H4 (cell line): ENCODE measurements at regions not wholly inside any gene's neighbourhood (a gene's known extent, or its start where the extent isn't known, plus 50 kb on each side); places are given as distances from the start of the nearest gene placed in this dataset.

Experiments
- DNase-seq: peaks from one replicate; pipeline ENCODE4 v3.0.0-alpha.2; 2015; ENCODE audit warnings: low spot score

DNA sequence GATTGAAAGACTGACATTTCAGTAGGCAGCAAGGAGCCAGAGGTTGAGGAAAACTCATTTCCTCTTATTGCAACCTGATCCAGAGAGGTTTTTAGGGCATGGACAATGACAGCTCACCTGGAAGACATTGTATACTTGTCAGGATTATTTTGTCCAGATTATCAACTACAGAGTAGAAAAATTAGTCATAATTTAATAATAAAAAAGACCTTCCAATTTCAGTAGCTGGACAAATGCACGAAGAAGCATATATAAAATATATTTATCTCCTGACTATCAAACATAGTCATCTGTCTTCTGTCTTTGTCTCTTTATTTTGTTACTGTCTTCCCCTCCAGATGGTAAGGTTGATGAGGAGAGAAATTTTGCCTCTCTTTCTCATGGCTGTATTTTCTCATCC lies 330.6 kb upstream of the RAG2 start:
- no peak for DNase-seq

DNA sequence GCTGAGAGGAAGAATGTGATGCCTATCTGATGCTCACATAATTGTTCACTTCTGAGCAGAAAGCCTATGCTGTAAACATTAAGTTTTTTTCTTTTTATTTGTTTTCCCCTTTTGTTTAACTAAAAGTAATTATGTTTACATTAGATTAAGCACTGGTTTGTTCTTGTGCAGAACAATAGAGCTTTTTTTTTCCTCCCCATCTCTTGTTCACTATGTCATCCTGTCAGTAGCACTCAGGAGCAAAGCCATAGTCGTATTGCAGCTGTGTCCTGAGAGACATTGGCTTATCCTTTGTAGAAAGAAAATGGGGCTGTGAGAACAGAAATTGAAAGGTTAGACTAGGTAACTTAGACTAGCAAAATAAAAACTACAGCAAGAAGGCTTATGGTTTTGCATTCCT lies 301.8 kb upstream of the RAG2 start:
- DNase-seq = no peak

DNA sequence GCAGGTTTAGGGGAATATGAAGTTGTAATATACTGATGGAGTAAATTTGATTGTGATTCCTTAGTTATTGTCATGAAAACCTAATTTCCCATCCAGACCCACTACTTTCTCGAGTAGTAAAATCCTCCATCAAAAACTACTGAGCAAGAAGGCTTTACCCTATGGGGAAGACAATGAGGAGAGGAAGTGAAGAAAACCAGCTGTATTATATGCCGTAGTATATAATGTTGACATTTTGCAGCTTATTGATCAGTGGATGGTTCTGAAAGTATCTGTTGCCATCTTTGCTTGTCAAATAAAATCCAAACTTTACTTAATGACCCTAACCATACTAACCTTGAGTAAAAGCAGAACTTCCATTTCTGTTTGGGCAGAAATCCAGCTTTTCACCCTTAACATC lies 292.8 kb upstream of the RAG2 start:
- DNase-seq = no peak

DNA sequence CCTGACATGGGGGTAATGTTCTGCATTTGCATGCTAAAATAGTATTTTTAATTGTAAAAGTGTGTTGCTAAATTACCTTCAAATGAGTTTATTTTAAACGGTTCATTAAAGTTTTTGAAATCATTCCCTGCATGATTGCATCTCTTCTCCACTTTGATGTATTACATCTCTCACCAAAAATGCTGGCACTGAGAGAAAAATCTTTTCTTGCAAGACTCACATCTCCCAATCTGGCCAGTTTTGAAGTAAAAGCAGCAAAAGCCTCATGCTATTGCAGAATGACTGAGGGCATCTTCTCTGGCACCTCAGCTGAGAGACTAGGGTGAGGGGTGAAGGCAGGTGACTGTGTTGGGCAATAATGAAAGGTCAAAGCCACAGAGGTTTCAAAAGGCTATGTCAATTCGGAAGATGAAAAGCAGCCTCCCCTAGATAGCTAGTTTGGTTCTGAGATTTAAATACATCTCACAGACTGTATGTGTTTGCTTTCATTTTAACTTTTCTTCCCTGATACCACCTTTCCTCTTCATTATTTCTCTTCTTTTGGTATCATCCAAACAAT lies 292.2 kb upstream of the RAG2 start:
- no peak for DNase-seq

DNA sequence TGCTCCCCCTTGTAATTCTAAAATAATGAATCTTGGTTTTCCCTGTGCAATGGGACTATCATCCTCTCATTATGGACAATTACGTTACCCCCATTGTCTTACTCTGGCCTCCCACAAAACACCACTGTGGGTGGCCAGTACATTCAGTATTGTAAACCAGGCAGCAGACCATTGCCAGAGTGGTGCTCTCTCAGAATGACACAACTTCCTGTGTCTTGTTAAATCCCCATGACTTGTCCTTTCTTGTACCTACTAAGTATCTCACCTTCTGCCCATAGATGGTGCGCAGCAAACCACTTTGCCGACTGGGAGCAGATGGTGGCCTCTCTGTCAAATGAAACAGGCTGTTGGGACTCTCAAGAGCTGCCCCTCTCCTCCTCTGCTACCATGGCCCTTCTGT lies 287.1 kb upstream of the RAG2 start:
- DNase-seq = no peak

DNA sequence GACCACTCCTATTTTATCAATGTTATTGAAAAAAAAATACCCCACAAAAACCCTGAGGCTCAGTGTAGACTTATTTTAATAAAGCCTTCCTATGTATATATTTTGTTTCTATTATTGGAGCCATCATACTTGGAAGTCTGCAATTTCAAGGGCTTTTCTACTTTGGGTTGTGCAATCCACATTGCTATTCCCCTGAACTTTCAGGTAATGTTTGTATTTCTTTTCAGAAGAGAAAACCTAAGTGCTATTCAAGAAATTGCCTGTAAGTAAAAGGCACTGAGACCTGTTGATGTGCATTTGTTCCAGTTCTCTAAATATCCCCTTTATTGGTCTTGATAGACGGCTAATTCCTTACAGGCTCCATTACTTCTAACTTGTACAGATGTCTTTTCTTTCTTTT lies 280.7 kb upstream of the RAG2 start:
- DNase-seq = no peak

DNA sequence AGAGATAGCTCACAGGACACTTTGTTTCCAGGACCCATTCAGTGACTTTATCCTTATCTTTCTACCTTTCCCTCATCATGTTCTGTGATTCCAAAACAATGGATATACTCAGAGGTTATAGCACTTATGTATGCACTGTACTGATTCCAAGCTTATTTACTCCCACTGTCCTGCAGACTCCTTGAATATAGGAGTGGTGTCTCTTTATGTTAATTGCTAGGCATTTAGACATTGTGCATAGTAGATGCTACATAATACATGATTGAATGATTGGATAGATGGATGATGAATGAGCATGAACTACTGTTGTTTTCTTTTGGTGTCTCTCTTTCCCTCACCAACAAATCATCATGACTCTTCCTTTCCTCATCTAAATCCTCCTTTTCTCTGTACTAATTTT lies 279.1 kb upstream of the RAG2 start:
- no peak for DNase-seq

DNA sequence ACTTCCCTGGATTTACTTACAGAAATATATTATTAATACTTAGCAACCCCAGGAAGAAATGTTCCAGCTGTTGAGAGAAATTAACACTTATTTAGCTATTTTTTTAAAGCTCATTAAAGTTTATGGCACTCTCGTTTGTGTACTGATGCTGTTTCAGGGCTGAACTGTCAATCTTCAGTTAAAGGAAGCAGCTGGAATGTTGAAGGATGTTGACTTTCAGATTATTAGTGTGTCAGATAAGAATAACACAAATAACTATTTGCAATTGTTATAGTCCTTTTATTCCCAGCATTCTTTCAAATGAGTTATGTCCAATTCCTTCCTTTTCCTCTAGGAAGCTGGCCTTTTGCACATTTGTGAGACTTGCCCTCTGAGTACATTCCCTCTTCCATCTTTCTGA lies 278.2 kb upstream of the RAG2 start:
- DNase-seq = no peak

DNA sequence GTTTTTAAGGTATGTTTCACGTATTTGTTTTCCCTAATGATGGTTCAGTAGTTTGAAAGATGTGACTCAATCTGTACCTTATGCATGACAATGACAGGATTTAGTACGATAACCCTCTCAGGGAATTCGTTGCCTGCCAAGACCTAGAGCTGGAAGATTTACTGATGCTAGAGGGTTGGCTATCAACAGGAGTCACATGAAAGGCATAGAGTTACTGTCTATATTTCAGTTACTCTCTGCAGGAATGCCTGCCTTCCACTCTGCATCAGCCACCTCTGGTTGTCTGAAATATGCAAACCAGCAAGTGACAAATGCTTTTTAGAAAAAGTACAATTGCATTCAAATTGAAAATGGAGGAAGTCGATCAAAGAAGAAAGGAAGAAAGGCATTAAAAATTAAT lies 276.3 kb upstream of the RAG2 start:
- DNase-seq = no peak

DNA sequence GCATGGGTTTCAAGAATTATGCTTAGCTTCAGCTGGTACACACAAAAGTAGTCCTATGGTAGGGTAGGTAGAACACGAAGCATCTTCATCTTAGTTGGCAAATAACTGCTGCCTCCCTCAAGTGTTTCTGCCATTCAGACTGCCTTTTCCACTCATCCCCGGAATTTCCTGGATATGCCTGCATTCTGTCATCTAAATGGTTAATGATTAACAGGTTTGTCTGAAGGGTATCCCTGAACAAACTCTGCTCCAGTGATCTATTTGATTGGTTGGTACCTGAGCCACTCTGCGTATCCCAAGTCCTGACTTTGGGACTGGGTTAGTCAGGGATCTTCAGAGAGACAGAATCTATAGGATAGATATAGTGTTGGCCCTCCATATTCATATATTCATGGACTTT lies 272.3 kb upstream of the RAG2 start:
- no peak for DNase-seq

DNA sequence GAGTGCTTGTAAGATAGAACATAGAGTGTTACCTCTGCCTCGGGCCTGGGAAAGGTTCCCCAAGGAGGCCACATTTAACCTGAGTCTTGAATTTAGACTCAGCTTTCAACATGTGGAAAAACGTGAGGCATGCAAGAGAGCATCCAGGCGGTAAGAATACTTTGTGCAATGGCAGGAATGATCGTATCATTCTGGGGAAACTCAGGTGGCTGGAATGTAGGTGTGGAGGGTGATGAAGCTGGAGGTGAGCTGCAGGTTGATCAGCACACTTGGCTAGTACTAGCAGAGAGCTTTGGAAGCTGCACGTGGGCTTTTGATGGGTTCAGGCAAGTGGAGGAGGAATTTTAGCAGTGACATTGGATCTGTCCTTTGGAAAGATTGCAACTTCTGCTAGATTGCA lies 270.3 kb upstream of the RAG2 start:
- no peak for DNase-seq

DNA sequence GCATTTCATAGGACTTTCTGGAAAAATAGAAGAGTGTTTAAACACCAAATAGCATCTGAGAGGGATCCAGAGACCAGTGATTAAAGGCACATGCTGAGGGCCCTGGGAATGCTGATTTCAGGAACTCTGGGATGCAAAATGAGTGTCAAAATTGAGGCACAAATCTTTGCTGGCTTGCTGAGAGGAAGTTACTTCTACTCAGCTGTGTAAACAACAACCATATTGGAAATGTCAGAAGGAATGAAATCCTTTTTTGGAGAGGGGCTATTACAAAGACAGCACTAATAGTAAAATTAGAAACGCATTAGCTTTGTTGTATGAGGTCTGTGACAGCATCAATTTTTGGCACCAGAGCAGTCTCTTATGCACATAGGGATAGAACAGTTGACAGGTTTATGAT lies 267.8 kb upstream of the RAG2 start:
- DNase-seq = no peak

DNA sequence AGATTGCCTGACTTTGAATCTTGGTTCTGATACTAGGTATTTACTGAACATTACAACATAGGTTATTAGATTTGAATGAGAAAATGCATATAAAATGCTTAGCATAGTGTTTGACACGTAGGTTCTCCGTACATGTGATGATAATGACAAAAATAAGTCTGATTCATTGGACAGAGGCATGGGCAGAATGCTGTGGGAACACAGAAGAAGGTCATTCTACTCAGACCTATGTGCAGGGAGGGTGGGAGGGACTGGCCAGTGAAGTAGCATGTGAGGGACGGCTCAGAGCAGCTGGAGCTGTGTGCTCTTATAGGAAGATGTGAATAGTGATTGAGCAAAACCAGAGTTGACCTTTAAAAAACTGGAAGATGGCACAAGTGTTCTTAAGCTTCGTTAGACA lies 256.8 kb upstream of the RAG2 start:
- DNase-seq = no peak

DNA sequence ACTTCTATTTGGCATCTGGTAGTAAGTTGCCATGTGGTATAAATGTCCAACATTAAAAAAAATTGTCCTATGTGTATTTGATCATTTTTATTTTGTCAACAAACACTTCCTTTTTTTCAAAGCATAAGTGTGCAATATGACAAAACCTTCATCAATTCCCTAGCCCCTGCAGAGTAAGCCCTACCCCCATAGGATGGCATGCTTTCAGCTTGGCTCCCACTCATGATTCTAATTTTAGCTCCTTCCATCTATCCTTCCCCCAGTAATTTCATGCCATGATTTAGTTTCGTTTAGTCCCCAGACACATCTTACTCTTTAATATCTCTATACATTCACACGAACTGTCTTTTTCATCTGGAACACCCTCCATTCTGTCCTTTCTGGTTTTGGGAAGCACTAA lies 250.6 kb upstream of the RAG2 start:
- no peak for DNase-seq

DNA sequence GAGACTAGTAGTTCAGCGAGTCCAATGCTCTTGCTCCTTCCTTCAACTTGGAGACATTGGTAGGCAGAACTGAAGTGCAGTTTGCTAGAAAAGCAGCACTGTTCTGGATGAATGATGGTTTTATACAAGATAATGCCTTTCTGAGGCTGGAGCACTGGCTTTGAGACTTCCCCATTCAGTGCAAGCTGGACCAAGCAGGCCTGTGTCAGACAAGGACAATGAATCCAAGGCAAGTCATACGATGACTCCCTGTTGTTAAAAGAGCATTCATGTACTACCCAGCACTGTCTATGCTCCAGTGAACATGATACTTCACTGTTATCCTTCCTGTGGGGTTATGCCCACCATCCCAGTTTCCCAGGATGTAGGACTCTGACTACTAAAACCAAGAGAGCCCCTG lies 242.3 kb upstream of the RAG2 start:
- DNase-seq = no peak

DNA sequence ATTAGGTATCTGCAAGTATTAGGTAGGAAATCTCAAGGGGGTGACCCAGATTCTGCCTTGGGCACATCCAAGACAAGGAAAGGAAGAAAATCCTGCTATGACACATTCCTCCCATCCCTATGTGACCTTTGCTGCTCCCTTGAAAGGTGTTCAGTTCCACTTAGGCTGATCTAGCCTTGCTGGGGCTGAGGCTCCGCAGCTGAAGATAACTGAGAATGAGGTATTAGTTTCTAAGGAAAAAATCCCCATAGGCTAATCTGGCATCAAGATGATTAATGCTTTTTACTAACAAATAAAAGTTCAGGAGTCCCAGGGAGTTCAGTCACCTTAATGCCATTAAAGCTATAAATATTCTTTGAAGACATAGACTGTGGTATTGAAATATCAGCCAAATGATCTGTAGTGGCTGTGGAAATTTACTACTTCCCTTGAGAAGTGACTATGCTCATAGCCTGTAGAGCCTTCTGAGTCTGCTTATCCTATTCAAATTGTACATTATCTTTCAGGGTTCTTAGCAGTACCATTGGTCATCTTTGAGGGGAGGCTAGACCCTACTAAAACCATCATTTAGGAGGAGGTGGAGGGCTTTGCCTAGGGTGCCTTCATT lies 239.9 kb upstream of the RAG2 start:
- no peak for DNase-seq

DNA sequence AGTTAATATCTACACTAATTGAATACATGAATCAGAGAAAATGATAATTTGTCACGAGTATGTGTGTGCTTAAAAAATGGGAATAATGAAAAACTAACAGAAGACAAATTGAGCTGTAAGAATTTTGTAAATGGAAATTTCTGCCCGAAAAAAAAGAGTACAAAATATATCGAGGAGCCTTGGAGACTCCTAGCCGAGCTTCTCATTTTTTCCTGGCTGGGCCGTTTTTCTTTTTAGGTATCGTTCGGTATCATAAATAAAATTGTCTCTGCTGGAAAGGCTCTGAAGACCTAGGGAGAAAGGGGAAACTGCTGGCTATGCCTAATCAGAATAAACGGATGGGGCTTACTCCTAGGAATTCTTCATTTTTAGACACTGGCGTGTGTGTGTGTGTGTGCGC lies 227.2 kb upstream of the RAG2 start:
- DNase-seq = no peak

DNA sequence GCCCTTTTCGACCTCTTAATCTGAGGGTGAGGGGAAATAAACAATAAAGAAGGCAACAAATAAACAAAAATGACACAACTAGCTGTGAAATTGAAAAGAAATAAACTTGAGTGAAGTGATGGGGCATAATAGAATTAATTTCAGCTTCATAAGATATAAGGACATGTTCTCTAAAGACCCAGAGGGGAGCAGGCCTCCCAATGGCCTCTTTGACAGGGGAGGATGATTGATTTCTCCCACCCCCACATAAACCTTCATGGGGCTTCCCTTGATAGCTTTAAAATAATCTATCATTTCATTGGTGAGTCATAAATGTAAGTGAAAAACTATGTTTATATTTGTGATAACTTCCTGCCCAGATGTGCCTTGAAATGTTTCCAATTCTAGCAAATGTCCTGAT lies 226.3 kb upstream of the RAG2 start:
- DNase-seq = no peak

DNA sequence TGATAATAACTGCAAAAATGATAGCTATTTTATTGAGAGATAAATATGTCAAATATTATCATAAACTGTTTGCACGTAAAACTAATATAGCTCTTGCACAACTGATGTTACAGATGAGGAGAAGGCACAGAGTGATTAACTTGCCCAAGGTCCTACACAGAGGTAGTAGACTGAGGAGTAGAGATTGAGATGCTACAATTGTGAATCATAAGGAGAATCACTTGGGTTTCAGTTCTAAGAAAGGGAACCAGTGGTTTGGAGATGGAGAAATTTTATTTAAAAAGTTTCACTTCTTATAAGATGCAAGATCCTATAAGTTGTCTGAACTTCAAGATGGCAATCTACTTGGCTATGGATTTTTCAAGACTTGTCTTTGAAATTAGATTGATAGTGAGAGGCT lies 224.8 kb upstream of the RAG2 start:
- DNase-seq = no peak

DNA sequence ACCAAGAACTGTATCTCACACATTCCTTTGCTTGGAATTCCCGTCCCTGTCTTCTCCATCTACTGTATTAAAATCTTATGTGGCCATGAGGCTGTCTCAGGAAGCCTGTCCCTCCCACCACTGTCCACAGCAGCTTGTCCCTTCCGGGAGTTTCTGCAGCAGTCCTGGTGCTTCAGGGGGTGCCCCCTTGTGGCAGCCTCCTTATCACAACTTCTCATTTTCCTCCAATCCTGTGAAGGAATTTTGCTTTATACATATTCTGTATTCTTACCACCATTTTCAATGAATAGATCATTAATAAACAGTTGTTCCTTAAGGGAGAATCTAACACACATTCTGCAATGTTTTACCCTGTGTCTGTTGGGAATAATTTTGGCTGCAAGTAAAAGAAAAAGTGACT lies 220.4 kb upstream of the RAG2 start:
- peak; percentile 34 for DNase-seq

DNA sequence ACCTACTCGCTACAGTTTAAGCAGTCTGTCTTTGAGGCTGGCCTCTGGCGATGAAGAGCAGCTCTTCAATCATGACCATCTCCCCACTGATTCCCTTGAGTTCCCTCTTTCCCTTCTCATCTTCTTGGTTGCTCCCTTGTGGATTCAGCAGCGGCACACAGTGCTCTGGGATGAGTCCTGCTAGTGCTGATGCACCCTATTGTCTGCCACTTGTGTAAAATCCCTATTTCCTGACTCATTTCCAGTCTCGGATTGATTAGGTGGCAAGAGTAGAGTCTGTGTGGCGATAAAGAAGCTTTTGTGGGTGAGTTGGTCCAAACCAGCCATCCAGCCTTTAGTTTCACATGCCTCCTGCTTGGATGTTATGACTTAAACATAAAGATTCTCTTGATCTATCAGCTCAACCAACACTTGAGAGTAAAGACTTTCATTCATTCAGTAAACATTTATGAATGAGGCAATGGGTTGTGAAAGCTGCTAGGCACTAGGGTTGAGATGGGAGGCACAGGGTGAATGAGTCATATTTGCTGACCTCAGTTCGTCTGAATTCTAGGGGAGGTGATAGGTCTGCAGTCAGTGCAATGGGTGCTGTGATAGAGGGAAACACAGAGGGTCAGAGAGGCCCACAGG lies 219.4 kb upstream of the RAG2 start:
- peak; percentile 25 for DNase-seq

DNA sequence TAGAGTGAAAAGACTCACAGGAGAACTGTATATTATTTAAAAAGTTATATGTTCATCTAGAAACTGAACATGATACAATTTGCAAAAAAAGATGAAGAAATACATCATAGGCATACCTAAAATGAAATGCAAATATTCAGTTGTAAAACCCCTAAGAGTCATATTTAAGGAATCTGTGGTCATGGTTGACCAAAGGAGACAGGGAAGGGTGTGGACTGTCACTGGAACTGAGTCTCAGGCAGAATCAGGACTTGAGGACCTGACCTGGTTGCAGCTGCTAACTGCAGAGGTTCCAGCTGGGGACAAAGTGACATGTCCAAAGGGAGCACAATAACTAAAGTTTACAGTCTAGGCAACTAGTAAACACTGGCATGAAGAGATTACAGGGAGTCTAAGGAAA lies 211.3 kb upstream of the RAG2 start:
- DNase-seq = no peak

DNA sequence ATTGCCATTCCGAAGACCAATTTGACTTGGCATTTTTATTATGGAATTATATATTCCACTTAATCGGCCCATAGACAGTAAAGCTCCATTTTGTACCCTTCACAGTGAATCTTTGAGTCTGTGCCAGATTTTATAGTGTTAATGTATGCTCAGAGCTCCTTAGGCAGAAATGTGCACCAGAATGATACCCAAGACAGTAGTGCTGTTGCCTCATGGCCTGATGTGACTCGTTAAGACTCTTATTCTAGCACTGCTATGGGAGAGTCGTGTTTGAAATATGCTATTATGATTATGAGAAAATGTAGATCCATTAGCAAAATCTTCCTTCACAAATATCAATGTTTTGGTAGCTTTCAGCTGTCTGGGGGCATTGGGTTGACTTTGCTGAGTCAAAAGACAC lies 209.8 kb upstream of the RAG2 start:
- DNase-seq = no peak

DNA sequence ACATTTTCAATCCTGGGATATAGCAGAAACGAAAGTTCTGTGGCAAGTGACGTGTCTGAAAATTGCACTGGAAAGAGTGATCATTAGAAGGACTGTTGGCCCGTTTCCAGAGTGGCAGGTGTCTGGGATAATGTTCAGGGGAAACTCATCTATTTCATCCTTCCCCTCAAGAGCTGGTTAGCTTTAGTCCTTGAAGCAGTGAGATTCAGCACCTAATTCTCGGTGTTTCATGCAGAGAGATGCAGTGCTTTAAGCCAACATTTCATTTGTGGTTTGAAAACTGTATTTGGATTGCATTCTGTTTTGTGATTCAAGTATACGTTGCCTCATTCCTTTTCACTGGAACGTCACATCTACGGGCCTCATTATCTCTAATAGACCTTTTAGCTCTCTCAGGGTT lies 205.0 kb upstream of the RAG2 start:
- no peak for DNase-seq
